ENCODE measurements at regions not wholly inside any gene's neighbourhood (a gene's known extent, or its start where the extent isn't known, plus 50 kb on each side); places are given as distances from the start of the nearest gene placed in this dataset.

- Histone ChIP-seq H3K9me3 (ENCODE audit: control insufficient read depth, low read length) (no peaks in the 10 kb centered on the region), H3K4me1 (ENCODE audit: control insufficient read depth in 1 of 2, insufficient read depth in 2 of 2, low read length in 2 of 2) (no peaks in the 10 kb centered on the region), H3K4me3 (ENCODE audit: low read length in 2 of 2) (no peak overlapping the region), H3K27me3 (ENCODE audit: control insufficient read depth in 1 of 2, insufficient read depth in 2 of 2, low read length in 1 of 2) (no peaks in the 10 kb centered on the region), H3K36me3 (ENCODE audit: control insufficient read depth in 1 of 2, insufficient read depth in 2 of 2, low read length in 1 of 2) (no peaks in the 10 kb centered on the region), H3K27ac (ENCODE audit: low read depth in 1 of 2, low read length in 2 of 2) (no peak overlapping the region)
- DNase-seq = no peak
- no peak for ATAC-seq (ENCODE audit: low FRiP score)
- intact Hi-C loops (cut with DNase I) = no loop called here
These were observed 226.7 kb upstream of the NAV3 start for GRCh38 chr12:77603946-77604345.

DNA sequence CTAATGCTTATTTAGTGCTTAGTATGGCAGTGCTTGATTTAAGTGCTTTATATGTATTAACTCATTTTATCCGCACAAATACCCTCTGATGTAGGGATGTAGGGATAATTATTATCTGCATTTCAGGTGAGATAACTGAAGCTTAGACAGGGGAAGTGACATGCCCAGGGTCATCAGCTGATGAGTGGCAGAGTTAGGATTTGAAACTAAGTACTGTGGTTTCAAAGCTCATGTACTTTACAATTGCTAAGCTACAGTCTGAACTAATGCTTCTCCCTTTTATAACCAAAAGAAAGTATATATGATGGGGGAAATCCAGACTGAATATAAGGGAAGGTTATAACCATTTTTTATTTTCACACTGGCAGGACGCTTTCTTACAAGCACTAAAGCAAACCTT lies 229.6 kb upstream of the NAV3 start:
- no peak overlapping the region for H3K27ac ChIP-seq (ENCODE audit: low read depth in 1 of 2, low read length in 2 of 2)
- no peaks in the 10 kb centered on the region for H3K27me3 ChIP-seq (ENCODE audit: control insufficient read depth in 1 of 2, insufficient read depth in 2 of 2, low read length in 1 of 2)
- ATAC-seq (ENCODE audit: low FRiP score) = no peak
- 83 to 85% methylated on average over 2 of the region's 2 CpGs for WGBS, 2 donors
- no peak for DNase-seq
- no peaks in the 10 kb centered on the region for H3K4me1 ChIP-seq (ENCODE audit: control insufficient read depth in 1 of 2, insufficient read depth in 2 of 2, low read length in 2 of 2)
- no peaks in the 10 kb centered on the region for H3K36me3 ChIP-seq (ENCODE audit: control insufficient read depth in 1 of 2, insufficient read depth in 2 of 2, low read length in 1 of 2)
- H3K4me3 ChIP-seq (ENCODE audit: low read length in 2 of 2) = no peak overlapping the region
- no peaks in the 10 kb centered on the region for H3K9me3 ChIP-seq (ENCODE audit: control insufficient read depth, low read length)
- intact Hi-C loops (cut with DNase I) = no loop called here

DNA sequence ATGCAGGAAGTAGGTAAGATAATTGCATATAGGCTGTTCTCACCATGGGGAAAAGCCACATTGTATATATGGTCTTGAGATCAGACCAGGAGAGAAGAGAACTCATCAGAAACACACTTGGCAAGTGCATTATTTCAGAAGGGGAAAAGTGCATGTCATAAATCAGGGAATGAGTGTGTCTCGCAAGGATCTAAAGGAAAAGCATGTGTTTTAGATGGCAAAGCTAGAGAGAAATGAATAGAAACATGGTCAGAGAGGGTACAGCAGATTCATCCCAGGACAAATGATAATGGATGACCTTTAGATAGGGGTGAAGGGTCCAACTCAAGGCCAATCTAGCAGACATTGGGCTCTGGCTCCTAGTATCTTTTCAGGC lies 230.2 kb upstream of the NAV3 start:
- Histone ChIP-seq H3K4me3 (ENCODE audit: low read length in 2 of 2) (no peak overlapping the region), H3K36me3 (ENCODE audit: control insufficient read depth in 1 of 2, insufficient read depth in 2 of 2, low read length in 1 of 2) (no peaks in the 10 kb centered on the region), H3K27me3 (ENCODE audit: control insufficient read depth in 1 of 2, insufficient read depth in 2 of 2, low read length in 1 of 2) (no peaks in the 10 kb centered on the region), H3K9me3 (ENCODE audit: control insufficient read depth, low read length) (no peaks in the 10 kb centered on the region), H3K27ac (ENCODE audit: low read depth in 1 of 2, low read length in 2 of 2) (no peak overlapping the region), H3K4me1 (ENCODE audit: control insufficient read depth in 1 of 2, insufficient read depth in 2 of 2, low read length in 2 of 2) (no peaks in the 10 kb centered on the region)
- 53 to 63% methylated on average over 1 of the region's 1 CpG for WGBS, 2 donors
- intact Hi-C loops (cut with DNase I) = no loop called here
- no peak for ATAC-seq (ENCODE audit: low FRiP score)
- DNase-seq = no peak

DNA sequence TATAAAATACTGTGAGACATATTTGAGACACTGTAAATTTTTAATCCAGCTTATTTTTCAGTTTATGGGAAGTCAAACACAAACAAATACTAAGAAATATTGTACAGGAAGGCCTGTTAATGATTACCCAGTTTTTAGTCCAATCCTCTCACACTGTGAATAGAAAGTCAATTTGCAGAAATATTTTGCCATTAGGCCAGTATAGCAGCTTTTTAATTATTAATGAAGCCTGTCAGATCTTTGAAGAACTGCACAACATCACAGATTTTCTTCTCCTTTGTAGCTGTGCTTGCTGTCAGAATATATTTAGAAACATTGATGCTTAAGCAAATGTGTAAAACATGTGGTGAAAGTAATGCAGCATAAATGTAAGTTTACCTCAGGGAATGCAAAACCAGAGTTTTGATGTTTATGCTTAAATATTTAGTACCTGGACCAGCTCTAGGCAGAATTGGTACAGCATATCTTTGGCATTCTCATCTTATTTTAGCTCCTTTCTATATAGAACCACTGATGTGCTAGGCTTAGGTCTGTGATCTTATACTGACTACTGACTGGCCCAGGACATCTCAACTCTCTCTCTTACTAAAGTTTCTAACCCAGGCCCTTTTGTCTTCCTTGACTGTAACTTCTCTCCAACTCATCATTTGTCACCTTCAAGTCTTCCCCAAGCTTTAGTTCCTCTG lies 230.8 kb upstream of the NAV3 start:
- no peak overlapping the region for H3K27ac ChIP-seq (ENCODE audit: low read depth in 1 of 2, low read length in 2 of 2)
- no peak for DNase-seq
- no peak for ATAC-seq (ENCODE audit: low FRiP score)
- intact Hi-C loops (cut with DNase I) = no loop called here
- H3K4me1 ChIP-seq (ENCODE audit: control insufficient read depth in 1 of 2, insufficient read depth in 2 of 2, low read length in 2 of 2) = no peaks in the 10 kb centered on the region
- H3K36me3 ChIP-seq (ENCODE audit: control insufficient read depth in 1 of 2, insufficient read depth in 2 of 2, low read length in 1 of 2) = no peaks in the 10 kb centered on the region
- no peaks in the 10 kb centered on the region for H3K9me3 ChIP-seq (ENCODE audit: control insufficient read depth, low read length)
- H3K4me3 ChIP-seq (ENCODE audit: low read length in 2 of 2) = no peak overlapping the region
- H3K27me3 ChIP-seq (ENCODE audit: control insufficient read depth in 1 of 2, insufficient read depth in 2 of 2, low read length in 1 of 2) = no peaks in the 10 kb centered on the region

DNA sequence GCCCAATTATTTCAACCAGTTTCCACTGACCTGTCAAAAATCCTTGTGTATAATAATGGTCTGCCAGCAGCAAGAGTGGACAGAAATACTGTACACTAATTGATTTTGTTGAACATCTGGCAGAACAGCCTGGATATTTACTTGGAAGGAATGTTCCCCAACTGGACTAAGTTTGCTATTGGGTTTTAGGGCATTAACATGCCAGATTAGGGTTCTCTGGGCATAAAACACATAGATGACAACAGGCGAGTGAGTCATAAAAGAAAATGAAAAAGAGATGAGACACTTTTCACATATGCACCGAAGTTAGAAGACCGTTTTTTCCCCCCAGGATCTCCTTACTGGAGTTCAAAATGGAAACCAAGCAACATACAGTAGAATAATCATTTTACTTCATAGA lies 236.3 kb upstream of the NAV3 start:
- Histone ChIP-seq H3K9me3 (ENCODE audit: control insufficient read depth, low read length) (no peaks in the 10 kb centered on the region), H3K27ac (ENCODE audit: low read depth in 1 of 2, low read length in 2 of 2) (no peak overlapping the region), H3K4me3 (ENCODE audit: low read length in 2 of 2) (no peak overlapping the region), H3K36me3 (ENCODE audit: control insufficient read depth in 1 of 2, insufficient read depth in 2 of 2, low read length in 1 of 2) (no peaks in the 10 kb centered on the region), H3K27me3 (ENCODE audit: control insufficient read depth in 1 of 2, insufficient read depth in 2 of 2, low read length in 1 of 2) (no peaks in the 10 kb centered on the region), H3K4me1 (ENCODE audit: control insufficient read depth in 1 of 2, insufficient read depth in 2 of 2, low read length in 2 of 2) (no peaks in the 10 kb centered on the region)
- no peak for ATAC-seq (ENCODE audit: low FRiP score)
- intact Hi-C loops (cut with DNase I) = no loop called here
- DNase-seq = no peak
- WGBS, 2 donors = 83 to 88% methylated on average over 3 of the region's 3 CpGs

DNA sequence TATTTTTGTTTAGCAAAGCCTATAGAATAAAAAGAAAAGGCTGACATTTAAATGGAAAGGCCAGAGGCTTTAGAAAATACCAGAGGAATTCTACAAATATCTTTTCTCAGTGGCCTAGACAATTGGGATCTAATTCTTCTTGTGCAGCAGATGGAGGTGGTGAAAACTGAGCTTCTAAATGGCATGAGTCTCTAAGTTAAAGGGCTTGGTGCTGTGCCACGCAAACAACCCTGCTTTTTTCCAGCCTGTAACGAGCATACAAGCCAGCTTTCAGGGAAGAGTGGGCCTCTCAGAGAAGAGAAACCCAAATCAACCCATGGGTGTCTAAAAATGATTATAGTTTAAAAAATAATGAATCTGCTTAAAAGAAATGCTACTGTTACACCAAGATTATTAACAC lies 237.9 kb upstream of the NAV3 start:
- intact Hi-C loops (cut with DNase I) = no loop called here
- 47 to 71% methylated on average over 2 of the region's 2 CpGs for WGBS, 2 donors
- ATAC-seq (ENCODE audit: low FRiP score) = no peak

GRCh38 chr12:77591959-77592743 lies 238.5 kb upstream of the NAV3 start:
- Histone ChIP-seq H3K4me1 (ENCODE audit: control insufficient read depth in 1 of 2, insufficient read depth in 2 of 2, low read length in 2 of 2) (no peaks in the 10 kb centered on the region), H3K36me3 (ENCODE audit: control insufficient read depth in 1 of 2, insufficient read depth in 2 of 2, low read length in 1 of 2) (no peaks in the 10 kb centered on the region), H3K9me3 (ENCODE audit: control insufficient read depth, low read length) (no peaks in the 10 kb centered on the region), H3K4me3 (ENCODE audit: low read length in 2 of 2) (no peak overlapping the region), H3K27ac (ENCODE audit: low read depth in 1 of 2, low read length in 2 of 2) (no peak overlapping the region), H3K27me3 (ENCODE audit: control insufficient read depth in 1 of 2, insufficient read depth in 2 of 2, low read length in 1 of 2) (no peaks in the 10 kb centered on the region)
- ATAC-seq (ENCODE audit: low FRiP score) (no peak), DNase-seq (no peak)
- 66 to 75% methylated on average over 9 of the region's 9 CpGs for WGBS, 2 donors
- intact Hi-C loops (cut with DNase I) = no loop called here

More for the DNA sequence above, 237.9 kb upstream of the NAV3 start:
- no peaks in the 10 kb centered on the region for H3K4me1 ChIP-seq (ENCODE audit: control insufficient read depth in 1 of 2, insufficient read depth in 2 of 2, low read length in 2 of 2)
- no peak for DNase-seq
- no peak overlapping the region for H3K4me3 ChIP-seq (ENCODE audit: low read length in 2 of 2)
- H3K9me3 ChIP-seq (ENCODE audit: control insufficient read depth, low read length) = no peaks in the 10 kb centered on the region
- H3K36me3 ChIP-seq (ENCODE audit: control insufficient read depth in 1 of 2, insufficient read depth in 2 of 2, low read length in 1 of 2) = no peaks in the 10 kb centered on the region
- no peaks in the 10 kb centered on the region for H3K27me3 ChIP-seq (ENCODE audit: control insufficient read depth in 1 of 2, insufficient read depth in 2 of 2, low read length in 1 of 2)
- H3K27ac ChIP-seq (ENCODE audit: low read depth in 1 of 2, low read length in 2 of 2) = no peak overlapping the region

GRCh38 chr12:77590306-77590705 lies 240.4 kb upstream of the NAV3 start:
- ATAC-seq (ENCODE audit: low FRiP score) (no peak), DNase-seq (no peak)
- intact Hi-C loops (cut with DNase I) = no loop called here
- H3K27ac ChIP-seq (ENCODE audit: low read depth in 1 of 2, low read length in 2 of 2) = no peak overlapping the region
- H3K9me3 ChIP-seq (ENCODE audit: control insufficient read depth, low read length) = no peaks in the 10 kb centered on the region
- no peaks in the 10 kb centered on the region for H3K27me3 ChIP-seq (ENCODE audit: control insufficient read depth in 1 of 2, insufficient read depth in 2 of 2, low read length in 1 of 2)
- no peaks in the 10 kb centered on the region for H3K36me3 ChIP-seq (ENCODE audit: control insufficient read depth in 1 of 2, insufficient read depth in 2 of 2, low read length in 1 of 2)
- 76 to 82% methylated on average over 4 of the region's 4 CpGs for WGBS, 2 donors
- no peak overlapping the region for H3K4me3 ChIP-seq (ENCODE audit: low read length in 2 of 2)
- no peaks in the 10 kb centered on the region for H3K4me1 ChIP-seq (ENCODE audit: control insufficient read depth in 1 of 2, insufficient read depth in 2 of 2, low read length in 2 of 2)

DNA sequence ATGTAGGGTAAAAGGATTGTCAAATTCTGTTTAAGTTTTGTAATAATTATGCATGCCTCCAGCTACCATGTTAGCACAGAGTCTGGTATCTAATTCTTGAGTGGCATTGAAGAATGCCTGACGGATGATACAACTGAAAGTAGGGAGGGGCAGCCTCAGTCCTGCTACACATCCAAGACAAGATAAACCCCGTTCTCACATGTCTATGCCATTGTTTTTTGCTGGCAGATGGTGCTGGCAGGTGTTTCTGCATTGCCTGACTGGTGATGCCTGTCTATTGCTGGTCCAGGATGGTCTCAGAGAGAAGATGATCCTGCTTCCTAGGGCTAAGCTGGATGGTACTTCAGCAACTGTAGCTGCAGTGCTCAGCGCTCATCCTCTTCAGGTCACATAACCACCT lies 245.8 kb upstream of the NAV3 start:
- H3K9me3 ChIP-seq (ENCODE audit: control insufficient read depth, low read length) = peaks cover 2% of the 10 kb centered on the region
- H3K4me1 ChIP-seq (ENCODE audit: control insufficient read depth in 1 of 2, insufficient read depth in 2 of 2, low read length in 2 of 2) = no peaks in the 10 kb centered on the region
- no peak overlapping the region for H3K27ac ChIP-seq (ENCODE audit: low read depth in 1 of 2, low read length in 2 of 2)
- DNase-seq (no peak), ATAC-seq (ENCODE audit: low FRiP score) (no peak)
- intact Hi-C loops (cut with DNase I) = no loop called here
- no peak overlapping the region for H3K4me3 ChIP-seq (ENCODE audit: low read length in 2 of 2)
- no peaks in the 10 kb centered on the region for H3K36me3 ChIP-seq (ENCODE audit: control insufficient read depth in 1 of 2, insufficient read depth in 2 of 2, low read length in 1 of 2)
- H3K27me3 ChIP-seq (ENCODE audit: control insufficient read depth in 1 of 2, insufficient read depth in 2 of 2, low read length in 1 of 2) = no peaks in the 10 kb centered on the region
- 76 to 82% methylated on average over 3 of the region's 3 CpGs for WGBS, 2 donors
